GM18951 (cell line): ENCODE measurements at regions not wholly inside any gene's neighbourhood (a gene's known extent, or its start where the extent isn't known, plus 50 kb on each side); places are given as distances from the start of the nearest gene placed in this dataset.
"Not testable (repeated sequence)": the region's sequence is repeated elsewhere in the genome, so short reads cannot be mapped to it uniquely, and the experiment has no call there.

Experiments
- POLR2A ChIP-seq: IDR thresholded peaks from 4 replicates; pipeline ENCODE4 v1.6.1; 2011; ENCODE audit warnings: mild to moderate bottlenecking; ENCODE audit not compliant: insufficient read length, insufficient read depth; ENCODE audit errors: extremely low read depth
- in situ Hi-C: fragments of 300-500 bp; cut with MboI; formaldehyde crosslinking; loops from one replicate; pipeline ENCODE4 v1.12.0; 2022; ENCODE audit warnings: low sequenced_read_pairs, mixed read lengths, inconsistent platforms; ENCODE audit not compliant: unreplicated experiment

DNA sequence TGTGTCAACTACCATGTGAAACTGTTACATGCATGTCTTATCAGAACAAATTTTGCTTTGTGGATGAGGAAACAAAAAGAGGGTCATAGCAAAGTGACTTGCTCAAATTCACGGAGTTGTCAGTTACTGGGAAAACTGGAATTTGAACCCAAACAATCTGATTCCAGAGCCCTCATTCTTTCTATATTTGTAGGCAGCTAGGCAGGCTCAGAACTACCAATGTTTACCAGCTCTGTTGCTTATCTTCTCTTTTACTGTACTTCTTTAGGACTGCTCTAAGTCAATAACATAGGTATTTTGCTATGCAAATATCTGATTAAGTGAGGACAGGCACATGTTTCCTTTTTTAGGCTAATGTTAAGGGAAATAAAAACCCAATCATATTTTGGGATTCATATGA, 450.5 kb downstream of the ZPLD1 start:
- in situ Hi-C loops, result no loop called here
- TF ChIP-seq POLR2A, result no peak

DNA sequence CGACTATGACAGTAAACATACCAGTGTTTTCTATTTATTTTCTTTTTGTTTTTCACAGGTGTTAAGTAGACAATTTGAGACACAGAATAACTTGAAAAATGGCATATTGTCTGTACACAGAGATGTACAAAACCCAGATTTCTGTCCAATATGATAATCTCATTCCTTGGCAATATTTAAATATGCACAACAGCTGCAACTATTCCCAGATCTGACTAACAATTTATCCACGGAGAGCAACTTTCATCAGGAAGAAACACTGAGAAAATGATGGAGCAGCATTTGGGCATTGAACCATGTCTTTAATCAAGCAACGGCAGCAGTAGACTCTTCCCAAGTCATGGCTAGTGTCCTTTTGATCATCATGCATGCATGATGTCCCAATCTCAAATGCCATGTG, 452.6 kb downstream of the ZPLD1 start:
- in situ Hi-C loops, result no loop called here
- TF ChIP-seq POLR2A, result no peak

DNA sequence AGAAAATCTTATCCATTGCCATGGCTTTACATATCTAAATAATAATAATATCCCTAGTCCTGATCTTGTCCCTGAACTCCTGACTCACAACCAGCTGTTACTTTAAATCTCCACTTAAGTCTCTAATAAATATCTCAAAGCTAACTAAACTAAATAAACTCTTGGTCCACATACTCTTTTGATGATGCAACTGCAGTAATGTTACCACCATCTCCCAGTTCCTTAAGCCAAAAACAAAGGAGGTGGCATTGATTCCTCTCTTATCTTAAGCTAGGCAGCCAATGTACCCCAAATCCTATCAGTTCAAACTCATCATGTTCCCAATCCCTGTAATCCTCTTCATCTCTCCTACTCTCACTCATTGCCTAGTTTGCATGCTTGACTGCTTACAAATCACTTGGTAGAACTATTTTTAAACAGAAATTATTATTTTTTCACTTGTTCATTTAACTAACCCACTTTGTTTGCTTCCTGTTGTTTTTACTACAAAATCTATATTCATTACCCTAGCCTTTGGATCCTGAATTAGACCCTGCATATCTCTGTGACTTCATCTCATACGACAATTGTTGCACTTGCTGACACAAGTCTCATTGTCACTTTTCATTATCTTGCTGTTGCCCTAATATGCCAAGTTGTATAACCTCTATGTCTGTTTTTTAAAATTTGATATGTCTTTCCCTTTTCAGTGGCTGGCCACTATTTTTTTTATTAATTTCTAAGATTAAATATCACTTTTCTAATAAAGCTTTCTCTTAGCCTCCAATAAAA, 462.2 kb downstream of the ZPLD1 start:
- in situ Hi-C loops, result no loop called here
- no peak for TF ChIP-seq POLR2A

GRCh38 chr3:102904629-102905028, 469.8 kb downstream of the ZPLD1 start:
- no peak for TF ChIP-seq POLR2A
- in situ Hi-C loops, result no loop called here

- in situ Hi-C loops, result no loop called here
- no peak for TF ChIP-seq POLR2A
These were observed 471.0 kb downstream of the ZPLD1 start for GRCh38 chr3:102905811-102906210.

DNA sequence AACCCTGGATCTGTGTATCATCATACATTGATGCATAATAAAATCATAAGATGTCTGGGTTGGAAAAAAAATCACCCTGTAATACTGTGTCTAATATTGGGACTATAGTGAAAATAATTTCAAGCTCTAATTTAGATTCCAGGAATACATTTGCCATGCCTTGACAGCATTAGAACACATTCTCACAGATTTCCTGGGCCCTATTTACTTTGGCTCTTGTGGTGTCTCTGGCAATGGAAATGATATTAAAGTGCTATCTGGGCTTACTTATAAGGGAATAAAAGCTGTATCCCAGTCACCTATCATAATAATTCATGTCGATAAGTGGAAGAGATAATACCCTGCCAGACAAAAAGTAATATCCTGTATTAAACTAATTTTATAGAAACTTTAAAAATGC, 472.0 kb downstream of the ZPLD1 start:
- in situ Hi-C loops, result no loop called here
- no peak for TF ChIP-seq POLR2A

DNA sequence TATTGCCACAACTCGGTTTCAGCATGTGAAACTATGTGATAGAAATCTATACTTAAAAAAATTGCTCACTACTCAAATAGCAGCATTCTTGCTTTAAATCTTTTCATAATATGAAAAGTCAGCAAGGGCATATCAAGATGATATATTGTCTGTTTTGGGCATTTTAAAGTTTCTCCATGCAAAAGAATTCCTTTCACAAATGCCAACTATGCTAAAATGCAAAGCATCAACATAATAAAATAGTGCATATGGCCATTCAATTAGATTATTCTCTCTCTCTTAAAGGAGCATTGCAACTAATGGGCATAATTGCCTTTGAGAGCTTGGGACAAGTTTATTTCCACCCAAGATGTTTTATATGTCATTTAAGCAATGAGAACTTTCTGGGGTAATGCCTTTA, 475.1 kb downstream of the ZPLD1 start:
- in situ Hi-C loops, result no loop called here
- TF ChIP-seq POLR2A, result no peak

DNA sequence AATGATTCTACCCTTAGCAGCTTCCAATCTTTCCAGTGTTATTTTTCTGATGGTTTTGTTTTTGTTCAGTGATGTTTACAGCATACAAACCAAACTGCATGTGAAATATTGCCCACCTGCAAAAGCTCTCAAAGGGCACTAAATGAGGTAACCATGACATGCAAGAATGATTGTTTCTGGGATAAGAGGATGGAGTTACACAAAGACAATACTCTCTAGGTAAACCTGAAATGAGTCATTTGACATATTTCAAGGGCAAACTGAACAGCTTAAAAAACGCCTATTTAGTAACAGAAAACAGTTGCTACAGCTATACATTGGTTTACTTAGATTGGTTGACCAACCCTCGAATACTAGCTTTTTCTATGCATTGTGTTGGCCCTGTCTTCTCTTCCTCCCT, 481.7 kb downstream of the ZPLD1 start:
- in situ Hi-C loops, result no loop called here
- TF ChIP-seq POLR2A, result no peak

GRCh38 chr3:102926618-102927017, 491.8 kb downstream of the ZPLD1 start:
- no peak for TF ChIP-seq POLR2A
- in situ Hi-C loops, result no loop called here

GRCh38 chr3:102933377-102933776, 498.6 kb downstream of the ZPLD1 start:
- in situ Hi-C loops, result no loop called here
- no peak for TF ChIP-seq POLR2A

DNA sequence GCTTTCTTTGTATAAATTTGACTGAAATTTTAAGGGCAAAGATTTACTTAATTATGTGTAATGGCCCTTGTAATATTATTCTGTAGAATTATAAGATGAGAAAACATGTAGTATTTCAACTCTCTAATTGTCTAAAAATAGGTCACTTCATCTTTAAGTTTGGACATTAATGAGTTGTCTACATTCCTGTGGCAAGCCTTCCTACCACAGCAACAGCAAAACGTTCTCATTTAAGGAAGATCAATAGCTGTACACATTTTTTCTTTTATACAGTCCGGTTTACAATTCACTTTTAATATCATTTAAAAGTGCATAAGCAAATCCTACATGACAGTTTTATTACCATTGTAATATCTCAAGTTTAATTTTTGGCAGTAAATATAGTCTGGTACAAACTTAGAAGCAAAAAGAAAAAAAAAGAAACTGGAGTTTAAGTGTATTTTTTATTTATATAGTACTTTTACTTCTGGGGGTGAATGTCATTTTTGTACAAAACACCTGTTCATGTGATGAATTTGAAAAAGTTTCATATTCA, 501.8 kb downstream of the ZPLD1 start:
- no peak for TF ChIP-seq POLR2A
- in situ Hi-C loops, result no loop called here

- no peak for TF ChIP-seq POLR2A
- in situ Hi-C loops, result no loop called here
These were observed 507.0 kb downstream of the ZPLD1 start for GRCh38 chr3:102941786-102942185.

GRCh38 chr3:102946445-102946844, 511.6 kb downstream of the ZPLD1 start:
- in situ Hi-C loops, result not testable (repeated sequence)

DNA sequence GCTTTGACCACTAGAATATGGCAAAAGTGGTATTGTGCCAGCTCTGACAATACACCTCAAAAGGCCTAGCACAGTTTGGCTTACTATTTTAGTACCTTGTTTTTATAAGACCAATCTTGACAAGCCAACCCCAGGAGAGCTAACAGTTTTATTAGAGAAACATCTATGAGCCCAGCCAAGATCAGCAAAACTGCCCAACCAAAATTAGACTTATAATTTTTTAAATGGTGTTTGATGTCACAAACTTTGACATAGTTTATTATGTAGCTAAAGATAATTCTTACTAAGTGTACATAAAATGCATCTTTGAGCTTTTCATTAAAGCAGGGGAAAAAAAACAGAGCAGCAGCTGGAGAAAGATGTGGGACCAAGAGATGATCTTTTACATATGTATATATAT, 537.5 kb downstream of the ZPLD1 start:
- TF ChIP-seq POLR2A, result no peak
- in situ Hi-C loops, result no loop called here

DNA sequence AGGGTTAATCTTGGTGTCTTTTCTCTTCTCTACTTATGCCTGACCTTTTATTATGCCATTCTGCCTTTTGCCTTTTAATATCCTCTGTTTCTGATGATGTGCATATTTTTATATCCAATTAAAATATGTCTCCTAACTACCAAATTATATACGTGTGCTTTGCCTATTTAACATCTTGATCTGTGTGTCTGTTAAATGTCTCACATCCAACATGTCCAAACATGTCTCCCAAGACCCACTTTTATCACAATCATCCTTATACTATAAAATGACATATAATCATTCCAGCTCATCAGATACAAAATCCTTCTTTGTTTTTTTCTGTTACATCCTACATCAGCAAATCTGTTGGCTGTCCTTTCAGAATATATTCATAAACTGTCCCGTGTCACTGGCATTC, 539.5 kb downstream of the ZPLD1 start:
- TF ChIP-seq POLR2A, result no peak
- in situ Hi-C loops, result no loop called here

DNA sequence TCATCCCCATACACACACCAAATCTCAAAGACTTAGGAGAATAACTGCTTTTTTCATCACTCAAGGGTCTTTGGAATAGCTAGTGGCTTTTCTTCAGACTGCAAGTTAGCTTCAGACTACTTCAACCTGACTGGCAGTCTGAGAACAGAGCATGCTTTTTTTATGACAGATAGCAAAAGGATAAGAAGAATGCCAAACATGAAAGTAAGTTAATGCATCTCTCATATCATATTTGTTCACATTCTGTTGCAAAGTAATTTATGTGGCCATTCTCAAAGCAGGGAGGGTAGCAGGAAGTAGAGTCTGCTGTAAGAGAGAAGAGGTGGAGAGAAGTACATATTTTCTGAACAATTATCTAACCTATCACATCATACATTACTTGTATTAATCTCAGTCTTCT, 544.4 kb downstream of the ZPLD1 start:
- TF ChIP-seq POLR2A, result no peak
- in situ Hi-C loops, result no loop called here
